Endothelial cell of umbilical vein (primary cell): ENCODE measurements at regions not wholly inside any gene's neighbourhood (a gene's known extent, or its start where the extent isn't known, plus 50 kb on each side); places are given as distances from the start of the nearest gene placed in this dataset.

Experiments used
- EZH2 ChIP-seq: IDR thresholded peaks from 2 replicates; pipeline ENCODE4 v1.6.1; 2012; ENCODE audit warnings: borderline replicate concordance, low read depth, mild to moderate bottlenecking, moderate library complexity, low read length, inconsistent platforms; ENCODE audit not compliant: severe bottlenecking
- FOS ChIP-seq: IDR thresholded peaks from 2 replicates; pipeline ENCODE4 v1.6.1; 2011; ENCODE audit warnings: mild to moderate bottlenecking, low read length, moderate library complexity, borderline replicate concordance; ENCODE audit not compliant: insufficient read depth
- GATA2 ChIP-seq: IDR thresholded peaks from 2 replicates; pipeline ENCODE4 v1.7.0; 2011; ENCODE audit warnings: low read depth, mild to moderate bottlenecking, moderate library complexity, mixed read lengths, low read length; ENCODE audit not compliant: insufficient read length, insufficient read depth
- POLR2A ChIP-seq: IDR thresholded peaks from 2 replicates; pipeline ENCODE4 v1.6.1; 2012; ENCODE audit warnings: low read depth, mild to moderate bottlenecking, control low read depth, low read length
- POLR2AphosphoS5 ChIP-seq: IDR thresholded peaks from 2 replicates; pipeline ENCODE4 v1.6.1; 2012; ENCODE audit warnings: low read depth, mild to moderate bottlenecking, control low read depth, low read length, moderate library complexity; ENCODE audit not compliant: insufficient read depth
- TF ChIP-seq, protein P1 (sequence below), 2 donors: IDR thresholded peaks; 1 replicate in 1 of 2; 2 replicates in 1 of 2; pipeline ENCODE4 v1.5.1; 2011; ENCODE audit warnings: low read length in 2 of 2, mild to moderate bottlenecking in 2 of 2, moderate library complexity in 2 of 2, control low read depth in 1 of 2, inconsistent platforms in 1 of 2, low read depth in 1 of 2; ENCODE audit not compliant: insufficient read depth in 1 of 2; ENCODE audit errors: extremely low read depth in 1 of 2

DNA sequence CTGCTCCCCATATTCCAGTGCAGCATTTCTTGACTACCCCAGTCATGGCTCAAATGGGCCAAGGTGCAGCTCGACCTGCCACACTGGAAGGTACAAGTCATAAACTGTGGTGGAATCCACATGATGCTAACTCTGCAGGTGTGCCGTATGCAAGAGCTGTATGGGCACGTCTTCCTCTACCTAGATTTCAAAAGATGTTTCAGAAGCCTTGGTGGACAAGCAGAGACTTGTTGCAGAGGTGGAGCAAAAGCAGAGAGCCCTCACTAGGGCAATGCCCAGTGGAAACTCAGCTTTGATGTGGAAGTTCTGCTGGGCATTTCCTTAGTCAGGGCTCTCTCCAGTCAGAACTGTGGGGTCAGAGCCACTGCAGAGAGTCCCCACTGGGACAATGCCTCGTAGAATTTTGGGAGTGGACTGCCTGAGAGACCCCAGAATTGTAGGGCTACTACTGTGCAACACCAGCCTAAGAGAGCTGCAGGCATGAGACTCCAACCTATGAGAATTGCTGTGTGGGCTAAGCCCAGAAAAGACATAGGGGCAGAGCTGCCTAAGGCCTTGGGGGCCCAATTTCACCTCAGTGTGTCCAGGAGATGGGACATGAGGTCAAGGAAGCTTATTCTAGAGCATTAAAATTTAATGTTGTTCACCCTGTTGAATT is 65.7 kb downstream of the BEX3 start:
- TF ChIP-seq EZH2 (no peak), FOS (no peak), POLR2A (no peak), GATA2 (no peak), POLR2AphosphoS5 (no peak)
- TF ChIP-seq, protein P1, sequence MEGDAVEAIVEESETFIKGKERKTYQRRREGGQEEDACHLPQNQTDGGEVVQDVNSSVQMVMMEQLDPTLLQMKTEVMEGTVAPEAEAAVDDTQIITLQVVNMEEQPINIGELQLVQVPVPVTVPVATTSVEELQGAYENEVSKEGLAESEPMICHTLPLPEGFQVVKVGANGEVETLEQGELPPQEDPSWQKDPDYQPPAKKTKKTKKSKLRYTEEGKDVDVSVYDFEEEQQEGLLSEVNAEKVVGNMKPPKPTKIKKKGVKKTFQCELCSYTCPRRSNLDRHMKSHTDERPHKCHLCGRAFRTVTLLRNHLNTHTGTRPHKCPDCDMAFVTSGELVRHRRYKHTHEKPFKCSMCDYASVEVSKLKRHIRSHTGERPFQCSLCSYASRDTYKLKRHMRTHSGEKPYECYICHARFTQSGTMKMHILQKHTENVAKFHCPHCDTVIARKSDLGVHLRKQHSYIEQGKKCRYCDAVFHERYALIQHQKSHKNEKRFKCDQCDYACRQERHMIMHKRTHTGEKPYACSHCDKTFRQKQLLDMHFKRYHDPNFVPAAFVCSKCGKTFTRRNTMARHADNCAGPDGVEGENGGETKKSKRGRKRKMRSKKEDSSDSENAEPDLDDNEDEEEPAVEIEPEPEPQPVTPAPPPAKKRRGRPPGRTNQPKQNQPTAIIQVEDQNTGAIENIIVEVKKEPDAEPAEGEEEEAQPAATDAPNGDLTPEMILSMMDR (IDR thresholded peaks at IDR 0.05; ENCODE audit: extremely low read depth in 1 of 2, insufficient read depth in 1 of 2, low read depth in 1 of 2, low read length in 2 of 2), result no peak
